NCI-H748 treated with DMSO at 0.1 percent for 48 hours (cell line): ENCODE measurements at regions not wholly inside any gene's neighbourhood (a gene's known extent, or its start where the extent isn't known, plus 50 kb on each side); places are given as distances from the start of the nearest gene placed in this dataset.

Source experiments
- DNase-seq: peaks from one replicate; lab custom pipeline; 2025; lab: John Stamatoyannopoulos, UW

DNA sequence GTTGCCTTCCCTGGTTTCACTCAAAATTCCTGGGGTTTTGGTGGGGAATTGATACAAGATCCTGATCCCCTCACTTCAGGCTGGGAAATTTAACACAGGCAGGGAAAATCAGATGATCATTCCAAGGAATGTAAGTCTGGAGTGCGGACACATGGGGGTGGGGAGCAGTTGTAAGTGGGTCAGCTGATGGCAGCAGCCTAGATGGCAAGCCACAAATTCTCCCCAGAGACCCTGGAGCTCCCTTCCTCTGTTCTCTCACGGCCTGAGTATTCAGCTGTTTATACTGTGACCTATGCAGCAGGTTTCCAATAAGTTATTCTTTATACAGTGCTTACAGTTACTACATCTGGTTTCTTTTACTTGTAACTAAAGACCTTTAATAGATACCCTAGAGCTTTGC is 144.9 kb downstream of the SH3BGRL2 start:
- DNase-seq: no peak

DNA sequence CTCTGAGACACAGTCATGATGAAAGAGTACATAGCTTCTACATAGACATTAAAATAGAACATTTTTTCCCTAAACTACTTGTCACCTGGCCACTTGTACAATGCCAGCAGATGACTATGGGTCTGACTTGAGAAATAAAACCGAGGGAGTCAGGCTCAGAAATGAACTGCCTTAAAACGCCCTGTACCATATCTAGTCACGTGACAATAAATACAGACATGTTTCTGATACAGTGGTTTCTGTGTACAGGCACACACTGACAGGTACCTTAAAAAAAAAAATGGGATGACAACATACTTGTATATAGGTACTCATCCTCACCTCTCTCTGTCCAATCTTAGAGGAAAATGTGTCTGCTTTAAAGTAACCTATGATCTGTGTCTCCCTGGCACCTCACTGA is 144.1 kb downstream of the SH3BGRL2 start:
- DNase-seq: no peak

GRCh38 chr6:79764747-79765146 is 133.6 kb downstream of the SH3BGRL2 start:
- DNase-seq: no peak

DNA sequence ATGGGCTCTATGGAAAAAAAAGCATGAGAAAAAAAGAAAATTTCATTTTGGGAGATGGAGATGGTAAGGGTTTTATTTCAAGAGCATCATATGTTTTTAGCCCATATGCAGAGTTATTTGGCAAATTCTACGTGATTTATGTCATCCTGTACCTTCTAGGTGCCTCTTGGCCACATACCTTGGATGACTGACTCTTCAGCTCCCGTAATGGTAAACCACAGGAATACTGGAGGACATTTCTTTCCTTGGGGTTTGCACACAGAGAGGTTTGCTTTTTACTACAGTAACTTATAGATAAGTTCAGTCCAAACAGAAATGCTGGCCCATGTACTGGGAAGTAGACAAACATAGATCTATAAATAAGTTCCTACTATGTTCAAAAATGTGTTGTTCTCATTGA is 132.2 kb downstream of the SH3BGRL2 start:
- no peak for DNase-seq

DNA sequence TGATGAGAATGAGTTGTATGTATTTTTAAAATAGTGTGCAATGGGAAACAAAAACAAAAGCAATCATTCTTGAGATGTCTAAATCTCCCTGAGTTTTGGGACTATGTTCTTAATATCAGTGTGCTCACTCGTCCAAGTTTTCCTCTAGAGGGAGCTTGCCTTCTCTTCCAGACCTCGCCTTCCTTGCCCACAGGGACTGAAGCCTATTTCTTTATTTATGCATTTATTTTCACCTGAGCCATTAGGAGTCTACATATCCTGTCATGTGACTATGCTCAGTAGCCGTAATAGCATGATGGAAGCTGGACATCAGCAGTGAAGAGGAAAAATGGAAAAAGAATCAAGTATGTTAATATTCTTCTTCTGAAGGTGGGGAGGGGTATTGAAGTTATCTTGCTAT is 131.2 kb downstream of the SH3BGRL2 start:
- no peak for DNase-seq

DNA sequence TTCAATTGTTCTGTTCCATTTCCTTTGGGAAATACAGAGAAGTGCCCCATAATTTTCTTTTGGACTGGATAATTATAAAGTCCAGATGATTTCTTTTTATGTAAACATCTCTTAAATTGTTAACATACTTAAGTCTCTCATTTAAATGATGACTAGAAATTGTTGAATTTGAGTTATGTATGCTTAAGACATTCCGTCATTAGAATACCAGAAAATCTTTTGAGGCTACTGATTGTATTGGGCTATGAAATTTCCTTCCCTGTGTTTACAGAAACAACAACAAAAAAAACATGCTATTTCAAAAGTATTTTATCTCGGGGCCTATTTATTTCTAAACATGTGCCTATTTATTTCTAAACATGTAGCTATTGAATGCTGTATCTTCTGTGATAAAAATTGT is 125.4 kb downstream of the SH3BGRL2 start:
- no peak for DNase-seq

- DNase-seq: no peak
Observed at GRCh38 chr6:79755967-79756366, 124.8 kb downstream of the SH3BGRL2 start.
